ENCODE measurements at regions not wholly inside any gene's neighbourhood (a gene's known extent, or its start where the extent isn't known, plus 50 kb on each side); places are given as distances from the start of the nearest gene placed in this dataset.

- no peak overlapping the region for H3K4me3 ChIP-seq
- no peak for TF ChIP-seq CTCF (IDR thresholded peaks at IDR 0.05)
- ATAC-seq (no peak), DNase-seq (no peak)
- intact Hi-C loops (cut with DNase I, micrococcal nuclease): no loop called here
- no peaks in the 10 kb centered on the region for H3K9me3 ChIP-seq
- no peaks in the 10 kb centered on the region for H3K36me3 ChIP-seq (ENCODE audit: low read depth)
- peaks cover 17% of the 10 kb centered on the region for H3K4me1 ChIP-seq (ENCODE audit: low read depth)
These were observed 290.8 kb downstream of the DYSF start for GRCh38 chr2:71743995-71744675.

GRCh38 chr2:71742953-71743601 lies 289.7 kb downstream of the DYSF start:
- Histone ChIP-seq H3K9me3 (no peaks in the 10 kb centered on the region), H3K36me3 (ENCODE audit: low read depth) (no peaks in the 10 kb centered on the region), H3K4me1 (ENCODE audit: low read depth) (peaks cover 15% of the 10 kb centered on the region), H3K4me3 (no peak overlapping the region)
- intact Hi-C loops (cut with DNase I, micrococcal nuclease): no loop called here
- no peak for TF ChIP-seq CTCF (IDR thresholded peaks at IDR 0.05)
- peak in 2 of 3 donors; percentile 39 to 59 for DNase-seq
- ATAC-seq: peak; percentile 51

- H3K4me3 ChIP-seq: no peak overlapping the region
- DNase-seq: no peak
- no peaks in the 10 kb centered on the region for H3K4me1 ChIP-seq (ENCODE audit: low read depth)
- no peaks in the 10 kb centered on the region for H3K9me3 ChIP-seq
- no peak for TF ChIP-seq CTCF (IDR thresholded peaks at IDR 0.05)
- ATAC-seq: no peak
- intact Hi-C loops (cut with DNase I, micrococcal nuclease): no loop called here
- H3K36me3 ChIP-seq (ENCODE audit: low read depth): no peaks in the 10 kb centered on the region
These were observed 283.6 kb downstream of the DYSF start for GRCh38 chr2:71736986-71737385.

- no peaks in the 10 kb centered on the region for H3K36me3 ChIP-seq (ENCODE audit: low read depth)
- TF ChIP-seq CTCF (IDR thresholded peaks at IDR 0.05): no peak
- no peaks in the 10 kb centered on the region for H3K9me3 ChIP-seq
- DNase-seq: peak in 2 of 3 donors; percentile 24 to 38
- intact Hi-C loops (cut with DNase I, micrococcal nuclease): no loop called here
- no peaks in the 10 kb centered on the region for H3K4me1 ChIP-seq (ENCODE audit: low read depth)
- ATAC-seq: peak; percentile 41
- no peak overlapping the region for H3K4me3 ChIP-seq
These were observed 282.9 kb downstream of the DYSF start for GRCh38 chr2:71736091-71736861.

Measured in mucosa of descending colon (tissue), 3 donors.